NB4 (cell line): ENCODE measurements at regions not wholly inside any gene's neighbourhood (a gene's known extent, or its start where the extent isn't known, plus 50 kb on each side); places are given as distances from the start of the nearest gene placed in this dataset.

Experiments
- CTCF ChIP-seq: IDR thresholded peaks from one replicate; pipeline ENCODE4 v1.5.1; 2012; ENCODE audit warnings: low read depth, low read length
- POLR2A ChIP-seq: IDR thresholded peaks from 2 replicates; pipeline ENCODE4 v1.6.1; 2011; ENCODE audit warnings: mild to moderate bottlenecking; ENCODE audit not compliant: insufficient read length; ENCODE audit errors: extremely low read depth
- TF ChIP-seq, protein P1 (sequence below): IDR thresholded peaks from 2 replicates; pipeline ENCODE4 v1.6.1; 2011; ENCODE audit warnings: low read depth, low read length

GRCh38 chr19:31220540-31220939, 128.7 kb downstream of the TSHZ3 start:
- TF ChIP-seq, protein P1, sequence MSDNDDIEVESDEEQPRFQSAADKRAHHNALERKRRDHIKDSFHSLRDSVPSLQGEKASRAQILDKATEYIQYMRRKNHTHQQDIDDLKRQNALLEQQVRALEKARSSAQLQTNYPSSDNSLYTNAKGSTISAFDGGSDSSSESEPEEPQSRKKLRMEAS = no peak
- no peak for TF ChIP-seq CTCF
- TF ChIP-seq POLR2A = no peak
